ENCODE measurements at regions not wholly inside any gene's neighbourhood (a gene's known extent, or its start where the extent isn't known, plus 50 kb on each side); places are given as distances from the start of the nearest gene placed in this dataset.
"Not testable (repeated sequence)": the region's sequence is repeated elsewhere in the genome, so short reads cannot be mapped to it uniquely, and the experiment has no call there.

GRCh38 chr5:101915554-101915953 is 380.5 kb downstream of the SLCO4C1 start:
- no peak for DNase-seq

DNA sequence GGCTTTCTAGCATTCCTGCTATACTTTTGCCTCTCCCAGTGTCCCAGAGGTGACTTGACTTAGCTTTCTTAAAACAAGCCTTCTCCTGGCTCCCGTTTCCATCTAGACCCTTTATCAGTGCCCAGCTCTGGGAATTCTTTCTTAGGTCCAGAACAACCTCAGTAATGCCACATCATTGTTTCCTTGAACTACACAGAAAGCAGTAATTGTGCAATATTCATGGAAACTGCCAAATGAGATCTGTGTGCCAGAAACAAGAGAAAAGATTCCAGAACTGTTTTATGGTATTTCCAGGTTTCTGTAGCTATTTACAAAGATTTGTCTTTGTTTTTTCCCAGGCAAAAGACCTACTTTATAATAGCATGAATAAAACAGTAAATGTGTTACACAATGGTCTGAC is 391.3 kb downstream of the SLCO4C1 start:
- DNase-seq = no peak

- DNase-seq = no peak
Measured at GRCh38 chr5:101897914-101898313, 398.2 kb downstream of the SLCO4C1 start.

GRCh38 chr5:101894985-101895384 is 401.1 kb downstream of the SLCO4C1 start:
- no peak for DNase-seq

DNA sequence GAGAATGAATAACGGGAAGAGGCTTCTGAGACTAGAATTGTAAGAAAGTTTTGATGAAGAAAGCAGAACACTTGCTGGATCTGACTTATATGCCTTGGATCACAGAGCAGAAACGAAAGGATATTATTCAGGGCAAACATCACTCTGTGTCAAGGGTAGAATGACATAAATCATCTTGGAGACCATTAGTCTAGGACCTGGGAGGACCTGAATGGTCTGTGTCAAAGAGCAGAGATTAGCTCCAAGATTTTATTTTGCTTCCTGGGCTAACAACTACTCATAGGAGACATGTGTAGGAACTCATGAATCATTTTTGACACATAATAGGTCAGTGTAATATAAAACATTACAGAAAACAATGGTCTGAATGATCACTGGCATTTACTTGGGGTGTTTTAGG is 417.9 kb downstream of the SLCO4C1 start:
- DNase-seq = no peak

DNA sequence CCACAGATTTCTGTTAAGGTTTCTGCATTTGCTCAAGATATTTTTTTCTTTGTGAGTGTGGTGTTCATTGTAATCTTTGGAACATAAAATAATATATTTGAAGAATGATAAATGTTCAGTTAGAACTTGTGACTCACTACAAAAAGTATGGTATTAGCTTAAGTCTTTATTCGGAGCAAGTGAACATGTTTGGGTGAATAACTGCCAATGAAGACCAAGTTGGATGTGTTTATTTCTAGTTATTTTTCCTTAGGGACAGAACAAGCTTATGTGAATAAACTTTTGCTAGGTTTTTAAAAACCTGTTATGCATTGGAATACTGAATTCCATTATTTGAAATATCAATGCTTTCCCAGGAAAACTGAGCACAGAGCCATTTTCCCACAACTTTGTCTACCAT is 418.6 kb downstream of the SLCO4C1 start:
- no peak for DNase-seq

DNA sequence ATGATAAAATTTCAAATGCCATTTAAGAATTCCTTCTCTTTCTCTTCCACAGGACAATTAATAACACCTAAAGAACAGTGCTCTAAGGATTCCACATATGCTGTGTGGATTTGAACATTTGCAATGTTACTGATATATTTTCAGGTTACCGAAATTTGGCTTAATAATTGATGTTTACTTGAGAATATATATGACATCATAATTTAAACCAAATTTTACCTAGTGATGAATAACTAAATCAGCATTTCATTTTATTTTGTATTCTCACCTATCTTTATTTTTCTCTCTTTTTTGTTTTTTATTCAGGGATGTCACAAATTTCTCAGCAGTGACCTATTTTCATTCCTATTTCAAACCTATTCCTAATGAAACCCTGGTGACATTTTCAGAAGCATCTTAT is 429.6 kb downstream of the SLCO4C1 start:
- no peak for DNase-seq

DNA sequence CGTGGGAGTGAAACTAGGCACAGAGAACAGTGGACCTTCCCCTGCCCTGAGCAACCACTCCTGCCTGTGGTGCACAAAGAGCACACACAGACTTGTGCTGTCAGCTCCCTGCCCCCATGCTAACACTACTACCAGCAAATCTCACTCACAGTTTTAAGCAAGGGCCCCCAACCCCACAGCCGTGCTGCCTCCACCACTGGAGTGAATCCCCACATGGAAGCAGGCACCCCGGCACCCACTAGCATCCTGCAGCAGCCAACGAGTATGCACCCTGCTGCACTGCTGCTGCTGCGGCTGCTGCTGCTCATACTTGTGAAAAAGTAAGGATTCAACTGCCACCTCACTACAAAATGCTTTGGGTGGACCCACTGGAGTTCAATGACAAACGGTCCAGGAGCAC is 435.5 kb downstream of the SLCO4C1 start:
- DNase-seq = no peak

DNA sequence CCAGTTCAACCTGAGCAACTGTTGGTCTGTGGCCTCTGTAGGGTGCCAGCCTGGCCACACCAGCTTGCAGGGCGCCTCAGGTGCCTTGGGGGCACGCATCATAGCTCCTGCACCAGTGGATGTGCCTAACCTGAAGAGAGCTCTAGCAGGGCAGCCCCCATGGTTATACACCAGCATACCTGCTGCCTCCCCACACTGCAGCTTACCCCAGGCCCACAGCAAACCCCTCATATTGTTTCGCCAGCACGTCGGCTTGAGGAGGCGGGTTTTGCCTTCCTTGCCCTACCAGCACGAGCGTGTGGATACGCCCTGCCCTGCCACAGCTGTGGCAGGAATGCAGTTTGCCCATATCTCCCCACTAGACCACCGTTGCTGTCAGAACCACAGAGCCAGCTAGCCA is 435.9 kb downstream of the SLCO4C1 start:
- DNase-seq = no peak

- no peak for DNase-seq
Measured at GRCh38 chr5:101846496-101846895, 449.6 kb downstream of the SLCO4C1 start.

GRCh38 chr5:101843055-101843454 is 453.0 kb downstream of the SLCO4C1 start:
- DNase-seq = no peak

DNA sequence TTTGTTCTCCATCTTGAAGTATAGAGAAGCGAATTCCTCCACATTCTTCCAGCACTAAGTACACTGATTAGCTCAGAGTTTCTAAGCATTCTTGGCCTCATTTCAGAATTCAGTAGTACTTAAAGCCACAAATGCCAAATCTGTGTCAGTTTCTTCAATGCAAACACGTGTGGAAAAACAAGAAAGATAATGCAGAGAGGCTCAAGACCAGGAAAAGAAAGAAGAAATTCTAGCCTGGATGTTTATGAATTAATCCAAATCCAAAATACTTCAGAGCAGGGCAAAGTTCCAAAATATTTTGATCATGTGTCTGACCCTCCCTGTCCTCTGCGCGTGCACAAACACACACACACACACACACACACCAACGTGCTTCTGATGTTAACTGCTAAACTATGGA is 457.6 kb downstream of the SLCO4C1 start:
- no peak for DNase-seq

GRCh38 chr5:101829255-101829654 is 466.8 kb downstream of the SLCO4C1 start:
- DNase-seq = no peak

GRCh38 chr5:101811466-101811865 is 484.6 kb downstream of the SLCO4C1 start:
- no peak for DNase-seq

GRCh38 chr5:101806410-101806809 is 489.7 kb downstream of the SLCO4C1 start:
- DNase-seq = no peak

- DNase-seq = no peak
Measured at GRCh38 chr5:101796427-101796826, 499.7 kb downstream of the SLCO4C1 start.

DNA sequence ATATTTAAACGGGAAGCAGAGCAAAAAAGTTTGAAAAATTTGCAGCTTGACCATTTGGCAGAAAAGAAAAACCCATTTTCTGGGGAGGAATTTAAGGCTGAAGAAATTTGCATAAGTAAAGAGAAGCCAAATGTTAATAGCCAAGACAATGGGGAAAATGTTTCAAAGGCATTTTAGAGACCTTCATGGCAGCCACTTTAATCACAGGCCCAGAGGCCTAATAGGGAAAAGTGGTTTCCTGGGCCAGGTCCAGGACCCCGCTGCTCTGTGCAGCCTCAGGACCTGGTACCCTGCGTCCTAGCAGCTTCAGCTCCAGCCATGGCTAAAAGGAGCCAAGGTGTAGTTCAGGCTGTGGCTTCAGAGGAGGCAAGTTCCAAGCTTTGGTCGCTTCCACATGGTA is 507.3 kb downstream of the SLCO4C1 start:
- DNase-seq = no peak

DNA sequence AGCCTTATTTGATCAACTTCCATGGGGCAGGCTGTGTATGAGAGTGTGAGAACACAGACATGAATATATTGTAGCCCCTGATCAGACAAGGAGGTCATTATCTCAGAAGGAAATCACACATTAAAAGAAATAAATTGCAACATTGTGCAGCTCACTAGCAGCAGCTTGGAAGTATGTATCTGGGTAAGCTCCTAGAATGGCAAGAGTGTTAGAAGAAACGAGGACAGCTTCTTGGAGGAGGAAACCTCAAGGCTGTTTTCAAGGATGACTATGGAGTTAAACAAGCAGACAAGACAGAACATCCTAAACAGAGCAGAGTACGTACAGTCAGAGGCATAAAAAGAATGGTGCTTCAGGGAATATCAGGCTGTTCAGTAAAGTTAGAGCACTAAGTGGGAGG is 511.0 kb downstream of the SLCO4C1 start:
- DNase-seq = no peak

GRCh38 chr5:101783241-101784013 is 512.7 kb downstream of the SLCO4C1 start:
- DNase-seq = no peak

DNA sequence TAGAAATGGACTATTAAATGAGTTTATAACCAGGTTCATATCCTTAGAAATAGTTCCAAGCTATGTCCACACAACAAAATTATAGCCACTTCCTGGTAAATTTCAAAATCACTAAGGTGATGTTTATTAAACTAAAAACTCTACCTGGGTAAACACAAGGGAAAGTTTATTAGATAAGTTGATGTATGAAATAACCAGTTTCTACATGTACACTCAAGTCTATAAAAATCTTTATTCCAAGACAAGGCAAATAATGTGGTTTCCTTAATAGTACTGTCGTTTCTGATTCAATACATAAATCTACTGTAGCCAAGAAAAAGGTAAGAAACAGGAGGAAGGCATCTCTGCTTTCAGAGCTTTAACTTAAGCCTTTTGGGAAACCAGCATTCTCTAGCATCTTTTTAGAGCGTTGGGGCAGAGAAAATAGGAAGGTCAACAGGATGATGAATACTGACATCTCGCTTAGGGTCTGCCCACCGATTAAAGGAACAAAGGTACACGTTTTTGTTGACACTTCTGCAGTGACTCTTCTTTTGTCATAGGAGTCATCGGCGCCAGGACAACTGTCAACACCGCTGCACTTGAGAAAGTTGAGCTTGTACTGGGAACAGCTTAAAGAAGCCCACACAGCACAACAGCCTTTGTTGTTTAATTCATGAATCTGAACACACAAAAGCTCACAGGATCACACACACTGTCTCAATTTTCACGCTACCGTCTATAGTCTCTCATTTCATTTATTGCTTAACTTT is 513.6 kb downstream of the SLCO4C1 start:
- no peak for DNase-seq

DNA sequence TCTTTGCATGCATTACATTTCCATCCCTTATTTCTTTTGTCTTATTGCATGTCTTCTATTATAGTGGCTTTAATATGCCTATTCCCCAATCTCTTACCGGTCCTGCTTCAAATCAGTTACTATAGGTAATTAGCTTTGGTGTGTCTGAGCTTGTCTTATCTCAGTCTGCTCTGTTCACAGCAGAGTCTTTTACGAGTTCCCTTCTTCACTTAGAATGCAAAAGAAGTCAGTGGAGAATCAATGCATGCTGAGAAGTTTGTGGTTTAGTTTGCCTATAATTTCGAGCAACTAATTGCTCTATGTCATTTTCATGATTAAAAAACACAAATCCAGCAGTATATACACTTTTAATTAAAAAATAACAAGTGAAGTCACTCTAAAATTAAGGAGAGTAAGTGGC is 545.0 kb downstream of the SLCO4C1 start:
- no peak for DNase-seq

DNA sequence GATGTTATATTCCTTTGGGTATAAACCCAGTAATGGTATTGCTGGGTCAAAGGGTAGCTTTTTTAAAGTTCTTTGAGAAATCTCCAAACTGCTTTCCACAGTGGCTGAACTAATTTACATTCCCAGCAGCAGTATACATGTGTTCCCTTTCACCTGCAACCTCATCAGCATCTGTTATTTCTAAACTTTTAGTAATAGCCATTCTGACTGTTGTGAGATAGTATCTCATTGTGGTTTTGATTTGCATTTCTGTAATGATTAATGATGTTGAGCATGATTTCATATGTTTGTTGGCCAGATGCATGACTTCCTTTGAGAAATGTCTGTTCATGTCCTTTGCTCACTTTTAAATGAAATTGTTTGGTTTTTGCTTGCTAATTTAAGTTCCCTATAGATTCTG is 553.1 kb downstream of the SLCO4C1 start:
- DNase-seq = not testable (repeated sequence)

DNA sequence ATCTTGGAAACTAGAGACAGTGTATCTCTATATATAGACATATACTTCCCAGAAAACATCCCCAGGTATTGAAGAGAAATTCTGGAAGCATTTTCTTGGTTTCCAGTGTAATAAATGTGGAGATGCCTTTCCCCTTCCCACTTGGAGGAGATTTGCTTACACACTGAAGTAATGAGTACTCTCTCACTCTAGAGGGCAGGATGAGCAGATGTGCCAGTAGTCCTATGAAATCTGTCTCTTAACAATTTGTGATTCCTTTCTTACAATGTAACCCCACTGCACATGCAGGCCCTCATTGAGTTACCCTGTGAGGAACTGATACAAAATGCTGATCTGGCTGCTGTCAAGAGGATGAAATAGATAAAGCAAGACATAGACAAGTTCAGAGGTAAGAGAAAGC is 567.2 kb downstream of the SLCO4C1 start:
- DNase-seq = no peak

DNA sequence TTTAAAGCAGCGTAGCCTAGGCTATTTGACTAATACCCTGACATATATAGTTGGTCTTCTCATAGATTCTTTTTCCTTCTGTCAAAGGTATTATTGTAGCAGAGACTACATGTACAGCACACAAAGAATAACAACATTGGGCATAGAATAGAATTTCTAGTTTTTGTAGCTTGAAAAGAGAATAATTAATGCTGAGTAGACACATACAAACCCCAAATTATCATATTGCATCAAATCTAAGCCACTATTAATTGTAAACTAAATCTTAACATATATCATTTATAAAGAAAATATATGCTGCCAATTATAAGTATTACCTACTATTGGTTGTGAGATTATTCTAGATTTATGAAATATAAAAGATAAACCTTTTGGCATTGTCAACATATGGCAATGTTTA is 574.5 kb downstream of the SLCO4C1 start:
- no peak for DNase-seq

DNA sequence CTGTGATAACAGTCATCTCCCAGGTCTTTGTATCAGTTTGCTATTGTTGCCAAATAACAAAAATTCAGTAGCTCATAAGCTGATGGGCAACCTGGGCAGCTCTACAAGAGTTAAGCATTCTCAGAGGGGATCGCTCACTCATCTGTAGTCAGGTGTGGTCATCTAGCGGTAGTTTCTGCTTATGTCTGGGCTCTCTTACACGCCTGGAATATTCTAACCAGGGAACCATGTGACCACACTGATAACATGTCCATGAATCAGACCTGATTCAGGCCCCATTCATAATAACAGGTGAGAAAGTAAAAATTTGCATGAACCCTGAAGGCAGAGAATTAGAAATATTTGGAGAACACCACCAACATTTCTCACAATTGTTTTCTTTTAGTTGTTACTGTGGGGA is 576.1 kb downstream of the SLCO4C1 start:
- no peak for DNase-seq
